Stimulated activated naive CD8-positive, alpha-beta T cell treated with anti-CD3 and anti-CD28 coated beads, Interleukin-15, Interleukin-2, amounts not matched to agents 100 U/mL and 50 U/mL, for 24 hours (primary cell): ENCODE measurements at regions not wholly inside any gene's neighbourhood (a gene's known extent, or its start where the extent isn't known, plus 50 kb on each side); places are given as distances from the start of the nearest gene placed in this dataset.
"Not testable (repeated sequence)": the region's sequence is repeated elsewhere in the genome, so short reads cannot be mapped to it uniquely, and the experiment has no call there.

Source experiments
- ATAC-seq: fragments of 150-1000 bp; cut with Tn5 transposase; one replicate; pipeline ENCODE4 v1.10.0; 2021
- DNase-seq: peaks from one replicate; pipeline ENCODE4 v3.0.0; 2021

DNA sequence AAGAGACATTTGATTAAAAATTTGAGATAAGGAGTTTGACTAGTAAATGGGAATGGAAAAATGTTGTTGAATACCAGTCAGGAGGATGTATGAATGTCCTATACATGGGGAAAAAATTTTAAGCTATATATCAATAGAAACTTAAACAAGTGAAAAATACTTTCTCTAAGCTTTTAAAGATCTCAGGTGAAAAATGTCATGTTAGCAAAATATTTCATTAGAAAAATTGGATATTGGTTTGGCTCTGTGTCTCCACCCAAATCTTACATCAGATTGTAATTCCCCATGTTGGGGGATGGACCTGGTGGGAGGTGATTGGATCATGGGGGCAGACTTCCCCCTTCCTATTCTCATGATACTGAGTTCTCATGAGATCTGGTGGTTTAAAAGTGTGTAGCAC is 279.6 kb upstream of the CADM2 start:
- ATAC-seq = no peak

DNA sequence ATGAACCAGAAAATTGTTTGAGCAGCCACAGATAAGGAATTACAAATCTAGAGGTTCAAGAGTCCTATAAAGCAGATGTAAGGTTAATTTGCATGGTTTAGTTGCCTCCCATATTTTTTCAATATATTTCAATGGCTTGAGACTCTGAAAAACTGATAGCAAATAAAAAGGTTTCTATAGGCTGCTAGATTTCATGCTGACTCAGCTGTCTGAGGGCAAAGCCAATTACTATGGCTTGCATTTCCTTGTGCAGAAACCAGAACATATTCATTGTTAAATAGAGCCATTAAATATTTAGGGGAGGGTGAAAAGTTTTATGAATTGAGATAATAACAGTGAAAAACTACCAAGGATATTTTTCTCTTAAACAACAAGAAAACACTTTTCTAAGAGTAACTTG is 278.1 kb upstream of the CADM2 start:
- DNase-seq (no peak), ATAC-seq (no peak)

More for the DNA sequence above, 279.6 kb upstream of the CADM2 start:
- no peak for DNase-seq

DNA sequence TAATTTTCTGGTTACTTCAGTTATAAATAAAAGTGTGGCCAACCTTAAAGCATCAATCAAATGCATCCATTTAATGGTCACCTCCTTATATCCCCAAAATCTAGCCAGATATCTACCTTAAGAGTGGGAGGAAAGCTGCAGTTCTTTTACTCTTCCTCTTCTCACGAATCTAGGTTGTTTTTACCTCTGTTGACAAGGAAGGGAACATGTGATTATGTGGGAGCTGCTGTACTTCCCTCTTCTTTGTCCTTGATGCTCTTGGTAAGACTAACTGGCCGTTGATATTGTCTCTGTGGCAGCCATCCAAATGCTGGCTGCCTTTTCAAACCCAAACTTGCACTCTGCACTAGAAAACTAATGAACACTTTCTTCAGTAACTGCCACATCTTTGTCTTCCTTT is 275.3 kb upstream of the CADM2 start:
- ATAC-seq (no peak), DNase-seq (no peak)

DNA sequence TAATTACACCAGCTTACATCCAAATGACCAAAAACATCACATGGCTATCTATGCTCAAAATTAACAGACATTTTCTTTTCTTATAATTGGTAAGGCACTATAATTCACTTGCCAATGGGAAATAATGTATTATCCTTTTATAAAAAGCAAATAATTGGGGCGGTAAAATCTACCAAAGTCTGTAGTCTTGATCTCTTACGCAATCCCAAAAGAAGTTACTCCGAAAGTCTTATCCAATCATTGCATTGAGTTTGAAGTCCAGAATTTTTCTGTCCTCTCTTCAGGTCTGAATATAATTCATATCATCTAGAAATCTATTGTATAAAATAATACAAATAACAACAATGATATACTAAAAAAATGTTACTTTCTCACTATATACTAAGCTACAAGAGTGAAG is 273.3 kb upstream of the CADM2 start:
- DNase-seq (no peak), ATAC-seq (no peak)

DNA sequence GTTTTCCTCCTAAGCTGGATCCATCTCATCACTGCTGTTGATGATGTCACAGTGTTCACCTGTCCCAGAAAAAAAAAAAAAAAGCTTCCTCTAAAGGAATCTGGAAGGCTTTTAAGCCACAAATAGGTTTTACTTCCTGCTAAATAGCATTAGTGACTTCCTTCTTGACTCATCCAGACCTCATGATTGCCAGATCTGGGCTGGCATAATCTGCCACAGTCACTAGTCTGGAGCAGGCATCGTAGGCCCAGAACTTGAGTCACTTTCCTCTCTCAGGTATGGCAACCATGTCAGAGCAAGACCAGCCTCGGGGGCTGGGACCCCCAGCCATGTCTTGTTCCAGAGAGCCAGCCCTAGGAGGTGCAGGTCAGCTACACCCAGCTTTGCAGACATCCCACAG is 266.5 kb upstream of the CADM2 start:
- DNase-seq = no peak

DNA sequence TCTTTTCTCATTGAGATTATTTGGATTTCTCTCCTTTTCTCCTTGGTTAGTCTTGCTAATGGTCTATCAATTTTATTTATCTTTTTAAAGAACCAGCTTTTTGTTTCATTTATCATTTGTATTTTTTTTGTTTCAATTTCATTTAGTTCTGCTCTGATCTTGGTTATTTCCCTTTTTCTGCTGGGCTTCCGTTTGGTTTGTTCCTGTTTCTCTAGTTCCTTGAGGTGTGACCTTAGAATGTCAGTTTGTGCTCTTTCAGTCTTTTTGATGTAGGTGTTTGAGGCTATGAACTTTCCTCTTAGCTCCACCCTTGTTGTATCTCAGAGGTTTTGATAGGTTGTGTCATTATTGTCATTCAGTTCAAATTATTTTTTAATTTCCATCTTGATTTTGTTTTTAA is 248.5 kb upstream of the CADM2 start:
- ATAC-seq, DNase-seq: not testable (repeated sequence)

More for the DNA sequence above, 266.5 kb upstream of the CADM2 start:
- no peak for ATAC-seq

DNA sequence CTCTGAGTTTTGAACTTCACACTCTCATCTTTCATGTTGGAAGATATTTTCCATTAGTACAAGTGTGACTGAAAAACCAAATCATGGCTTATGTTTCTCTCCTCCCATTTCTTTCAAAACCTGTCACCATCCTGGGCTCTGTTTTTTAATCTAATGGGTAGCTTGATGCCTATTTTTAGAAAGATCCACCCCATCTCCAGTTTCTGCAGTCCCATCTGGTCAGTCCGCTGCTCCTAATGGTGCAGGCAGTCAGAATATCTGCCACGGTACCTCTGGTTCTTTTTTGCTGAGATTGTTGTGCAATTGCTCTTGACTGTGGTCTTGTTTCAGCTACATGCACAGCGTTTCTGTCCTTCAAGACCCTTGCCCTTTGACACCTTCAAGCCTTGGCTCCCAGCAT is 240.9 kb upstream of the CADM2 start:
- ATAC-seq = no peak
- no peak for DNase-seq

DNA sequence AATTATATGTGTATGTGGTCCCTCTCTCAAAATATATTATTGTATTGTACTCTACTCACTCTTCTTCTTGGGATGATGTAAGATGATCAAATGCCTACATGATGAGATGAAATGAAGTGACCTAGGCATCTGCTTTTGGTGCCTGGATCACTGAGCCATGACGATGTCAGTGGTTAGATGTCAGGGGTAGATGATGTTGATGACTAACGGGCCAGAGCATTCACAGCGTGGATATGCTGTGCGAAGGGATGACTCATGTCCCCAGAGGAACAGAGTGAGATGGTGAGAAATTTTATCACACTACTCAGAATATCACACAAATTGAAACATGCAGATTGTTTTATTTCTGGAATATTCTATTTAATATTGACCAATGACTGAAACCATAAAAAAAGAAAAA is 233.9 kb upstream of the CADM2 start:
- no peak for ATAC-seq
- no peak for DNase-seq

DNA sequence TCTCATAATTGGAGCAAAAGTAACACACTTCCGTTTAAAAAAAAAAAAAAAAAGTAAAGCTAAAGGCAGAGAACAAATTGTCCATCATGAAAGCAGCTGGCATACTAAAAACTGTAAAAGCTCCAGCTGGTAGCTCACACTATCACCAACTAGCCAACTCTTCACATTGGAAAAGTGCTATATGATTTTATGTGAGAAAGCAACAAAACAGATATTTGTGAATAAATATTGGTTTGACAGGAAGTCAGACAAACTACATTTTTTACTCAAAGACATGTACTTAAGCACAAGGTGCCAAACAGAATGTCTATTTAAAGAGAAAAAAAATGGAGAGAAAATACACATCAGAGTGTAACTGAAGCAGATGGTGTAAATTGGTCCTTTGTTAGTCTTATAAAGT is 231.2 kb upstream of the CADM2 start:
- DNase-seq (no peak), ATAC-seq (no peak)

DNA sequence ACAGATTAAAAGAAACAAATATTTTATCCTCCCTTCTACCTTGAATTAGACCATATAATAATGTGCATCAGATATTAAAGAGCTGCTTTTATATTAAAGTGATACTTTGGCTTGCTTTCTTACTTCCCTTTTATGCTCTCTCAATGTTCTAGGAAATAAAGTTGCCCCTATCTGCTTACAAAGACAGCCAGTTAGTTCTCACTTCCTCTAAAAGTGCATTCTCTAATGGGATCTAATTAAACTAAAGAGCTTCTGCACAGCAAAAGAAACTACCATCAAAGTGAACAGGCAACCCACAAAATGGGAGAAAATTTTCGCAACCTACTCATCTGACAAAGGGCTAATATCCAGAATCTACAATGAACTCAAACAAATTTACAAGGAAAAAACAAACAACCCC is 224.1 kb upstream of the CADM2 start:
- not testable (repeated sequence) for DNase-seq, ATAC-seq

DNA sequence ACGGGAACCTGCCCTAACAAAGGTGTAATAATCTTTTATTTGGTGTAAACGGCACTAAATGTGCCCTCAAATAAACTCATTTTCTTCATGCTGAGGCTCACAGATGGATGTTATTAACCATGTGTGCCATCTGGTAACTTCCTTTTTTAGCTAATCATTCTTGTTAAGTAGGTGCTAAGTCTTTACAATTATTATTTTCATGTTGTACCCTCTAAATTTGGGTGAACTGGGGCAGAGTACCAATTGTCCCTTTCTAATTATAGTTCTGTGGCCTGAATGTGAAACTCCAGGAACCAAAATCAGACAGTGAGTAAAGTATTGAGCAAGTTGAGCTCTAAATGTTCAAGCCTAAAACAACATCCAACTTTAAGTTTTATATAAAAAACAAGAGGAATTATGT is 220.7 kb upstream of the CADM2 start:
- DNase-seq = no peak
- no peak for ATAC-seq

DNA sequence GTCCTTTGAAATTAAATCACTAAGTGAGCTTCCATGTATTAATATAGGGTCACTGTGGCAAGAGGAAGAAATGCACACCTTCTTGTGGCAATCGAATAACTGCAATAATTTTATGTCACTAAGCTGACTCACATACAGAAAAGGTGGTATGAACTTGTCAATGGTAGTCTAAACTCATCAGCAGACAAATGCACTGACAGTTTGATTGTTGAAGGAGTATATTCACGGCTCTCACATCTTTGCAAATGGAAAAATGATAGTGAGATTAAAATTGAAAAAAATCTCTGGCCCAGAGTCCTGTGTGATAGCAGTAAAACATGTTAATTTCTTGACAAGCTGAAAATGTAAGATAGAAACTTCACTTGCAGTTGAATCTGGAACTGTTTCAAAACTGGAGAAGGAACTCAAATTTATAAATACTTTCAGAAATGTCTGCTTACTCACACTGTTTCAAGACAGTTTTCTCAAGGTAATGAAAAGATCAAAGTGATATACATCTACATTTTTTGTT is 215.8 kb upstream of the CADM2 start:
- DNase-seq (no peak), ATAC-seq (no peak)

DNA sequence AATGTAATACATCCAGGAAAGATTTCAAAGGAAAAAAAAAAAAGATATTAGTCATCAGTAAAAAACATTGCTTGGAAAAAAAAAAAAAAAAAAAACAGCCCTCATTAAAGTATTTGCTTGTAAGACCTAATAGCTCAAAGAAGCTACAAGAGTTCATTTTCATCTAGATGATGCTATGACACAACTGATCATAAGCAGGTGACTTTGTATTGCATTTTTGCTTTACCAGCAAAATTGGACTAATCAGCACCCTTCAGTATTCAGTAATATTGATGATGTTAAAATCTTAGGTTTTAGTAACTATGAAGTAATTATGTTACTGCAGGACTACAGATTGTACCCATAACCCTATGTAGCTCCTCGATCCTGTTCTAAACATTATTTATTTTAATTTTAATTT is 214.7 kb upstream of the CADM2 start:
- DNase-seq (no peak), ATAC-seq (no peak)

DNA sequence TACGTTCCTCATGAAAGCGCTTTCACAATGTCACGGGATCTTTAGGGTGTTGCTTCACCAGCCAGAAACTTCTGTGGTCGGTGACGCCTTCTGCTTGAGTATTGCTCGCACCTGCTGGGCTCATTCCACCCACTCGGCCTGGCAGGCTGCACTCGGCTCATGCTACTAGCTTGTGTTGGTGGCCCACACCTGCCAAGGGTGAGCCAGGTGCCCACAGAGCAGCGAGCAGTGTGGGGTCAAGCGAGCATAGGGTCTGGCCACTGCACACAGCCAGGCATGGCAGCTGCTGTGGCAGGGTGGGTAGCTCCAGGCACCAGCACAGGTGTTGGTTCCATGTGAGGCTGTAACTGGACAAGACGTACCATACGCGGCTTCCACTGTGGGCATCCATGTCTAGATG is 202.9 kb upstream of the CADM2 start:
- no peak for DNase-seq
- no peak for ATAC-seq

DNA sequence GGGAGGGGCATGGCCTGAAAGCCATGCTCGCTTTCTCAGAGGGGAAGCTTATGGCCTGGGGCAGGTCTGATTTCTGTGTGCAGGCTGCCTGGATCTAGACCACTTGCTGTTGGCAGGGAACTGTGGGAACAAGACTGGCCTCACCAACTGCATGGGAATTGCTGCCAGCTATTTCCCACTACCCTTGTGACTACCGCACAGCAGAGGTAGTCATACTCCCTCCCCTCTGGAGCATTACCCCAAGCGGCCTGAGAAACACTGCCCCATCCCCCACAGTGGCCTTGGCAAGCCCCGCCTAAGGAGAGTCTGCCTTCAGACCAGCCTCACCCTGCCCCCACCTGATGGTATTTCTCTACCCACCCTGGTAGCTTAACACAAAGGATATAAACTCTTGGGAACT is 199.4 kb upstream of the CADM2 start:
- ATAC-seq = no peak
- DNase-seq = no peak

DNA sequence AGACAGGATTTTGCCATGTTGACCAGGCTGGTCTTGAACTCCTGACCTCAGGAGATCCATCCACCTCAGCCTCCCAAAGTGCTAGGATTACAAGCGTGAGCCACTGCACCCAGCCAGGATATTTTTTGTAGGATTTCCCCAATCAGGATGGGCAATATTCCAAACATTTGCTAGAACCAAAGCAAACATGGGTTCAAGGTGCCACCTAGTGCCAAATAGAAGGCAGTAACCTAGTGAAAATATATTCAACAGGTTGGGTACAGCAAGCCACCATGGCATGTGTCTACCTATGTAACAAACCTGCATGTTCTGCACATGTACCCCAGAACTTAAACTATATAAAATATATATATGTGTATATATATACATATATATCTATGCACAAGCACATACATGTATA is 185.9 kb upstream of the CADM2 start:
- ATAC-seq (no peak), DNase-seq (no peak)

DNA sequence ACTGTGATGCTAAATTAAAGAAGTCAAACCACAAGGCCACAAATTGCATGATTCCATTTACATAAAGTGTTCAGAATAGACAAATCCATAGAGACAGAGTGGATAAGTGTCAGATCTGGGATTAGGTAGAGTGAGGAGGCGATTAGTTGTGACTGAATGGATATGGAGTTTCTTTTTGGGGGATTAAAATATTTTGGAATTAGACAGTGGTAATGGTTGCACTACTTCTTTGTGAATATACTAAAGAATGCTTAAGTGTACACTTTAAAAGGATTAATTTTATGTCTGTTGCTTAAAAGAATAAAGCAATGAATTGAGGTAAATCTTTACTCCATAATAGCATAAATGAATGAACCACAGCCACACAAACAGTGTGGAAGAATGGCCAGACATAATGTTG is 175.5 kb upstream of the CADM2 start:
- ATAC-seq = no peak
- DNase-seq = no peak

DNA sequence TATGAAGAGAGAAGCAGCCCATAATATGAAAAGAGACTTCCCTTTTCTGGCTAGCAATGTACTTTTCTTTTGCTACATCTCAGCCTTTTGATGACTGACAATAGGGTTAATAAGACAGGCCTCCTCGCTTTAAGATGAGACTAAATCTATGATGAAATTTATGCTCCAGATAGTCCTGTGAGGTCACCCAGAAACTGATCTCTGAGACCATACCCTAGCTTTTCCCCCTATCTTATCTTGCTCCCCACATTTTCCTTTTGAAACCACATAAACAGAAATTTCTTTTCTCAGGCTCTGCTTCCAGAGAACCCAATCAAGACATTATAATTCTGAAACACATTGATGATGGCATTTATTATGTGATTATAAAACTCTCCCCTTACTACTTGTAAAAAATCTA is 168.8 kb upstream of the CADM2 start:
- ATAC-seq (no peak), DNase-seq (no peak)

DNA sequence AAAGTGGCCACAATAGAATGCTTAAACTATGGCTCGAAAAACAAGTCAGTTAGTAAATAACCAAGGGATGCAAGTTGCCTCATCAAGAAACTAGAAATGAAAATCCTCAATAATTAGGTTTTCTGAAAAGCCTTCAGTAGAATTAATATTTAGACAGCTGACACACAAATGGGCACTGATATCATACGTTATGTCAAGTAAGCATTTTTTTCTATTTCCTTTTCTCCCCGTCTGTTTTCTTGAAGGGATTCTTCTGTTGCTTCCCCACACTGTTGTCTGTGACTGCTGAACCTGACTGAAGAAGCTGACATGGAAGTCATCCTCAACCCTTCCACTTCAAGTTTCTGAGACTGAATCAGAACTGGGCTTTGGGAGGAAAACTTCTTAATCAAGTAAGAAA is 151.8 kb upstream of the CADM2 start:
- DNase-seq = no peak
- no peak for ATAC-seq

DNA sequence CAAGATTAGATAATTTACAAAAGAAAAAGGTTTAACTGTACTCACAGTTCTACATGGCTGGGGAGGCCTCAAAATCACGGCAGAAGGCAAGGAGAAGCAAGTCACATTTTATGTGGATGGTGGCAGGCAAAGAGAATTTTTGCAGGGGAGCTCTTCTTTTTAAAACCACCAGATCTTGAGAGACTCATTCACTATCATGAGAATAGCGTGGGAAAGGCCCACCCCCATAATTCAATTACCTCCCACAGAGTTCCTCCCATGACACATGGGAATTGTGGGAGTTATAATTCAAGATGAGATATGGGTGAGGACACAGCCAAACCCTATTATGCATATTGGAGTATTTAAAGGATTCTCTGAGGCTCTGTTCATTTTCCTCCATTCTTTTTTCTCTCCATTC is 138.7 kb upstream of the CADM2 start:
- DNase-seq = no peak

DNA sequence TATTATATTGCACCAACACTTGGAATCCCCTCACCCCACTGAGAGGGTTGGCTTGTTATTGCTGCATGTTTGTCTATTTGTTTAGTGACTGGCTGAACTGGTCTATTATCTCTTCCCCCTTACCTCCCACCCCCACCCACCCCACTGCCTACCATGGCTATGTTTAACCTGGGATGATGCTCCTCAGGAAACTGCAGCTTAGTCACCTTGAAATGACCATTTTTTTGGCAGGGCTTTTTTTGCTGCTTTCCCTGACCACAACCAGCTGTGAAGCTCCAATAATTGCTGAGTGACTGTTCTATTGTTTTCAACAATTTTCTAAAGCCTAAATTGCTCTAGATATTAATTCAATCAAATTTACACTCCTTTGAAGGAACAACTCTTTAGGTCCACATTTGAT is 137.9 kb upstream of the CADM2 start:
- DNase-seq = no peak
- ATAC-seq = no peak

More for the DNA sequence above, 138.7 kb upstream of the CADM2 start:
- ATAC-seq = no peak

DNA sequence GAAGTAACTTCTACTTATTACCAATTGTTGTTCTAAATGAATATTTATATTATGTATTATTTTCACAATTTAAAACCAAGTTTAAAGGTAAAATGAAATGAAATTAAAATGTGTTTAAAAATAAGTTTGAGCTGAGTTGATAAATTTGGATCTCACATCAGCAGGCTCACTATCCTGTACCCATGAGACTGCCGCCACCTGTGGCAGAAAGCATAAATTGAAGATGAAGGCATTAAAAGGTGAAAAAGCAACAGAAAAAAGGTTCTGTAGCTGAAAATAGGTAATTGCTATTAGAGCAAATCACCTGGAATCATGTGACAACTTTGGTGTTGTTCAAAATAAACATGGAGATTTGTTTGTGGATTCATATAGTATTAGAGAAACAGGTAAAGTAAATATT is 133.0 kb upstream of the CADM2 start:
- no peak for DNase-seq

DNA sequence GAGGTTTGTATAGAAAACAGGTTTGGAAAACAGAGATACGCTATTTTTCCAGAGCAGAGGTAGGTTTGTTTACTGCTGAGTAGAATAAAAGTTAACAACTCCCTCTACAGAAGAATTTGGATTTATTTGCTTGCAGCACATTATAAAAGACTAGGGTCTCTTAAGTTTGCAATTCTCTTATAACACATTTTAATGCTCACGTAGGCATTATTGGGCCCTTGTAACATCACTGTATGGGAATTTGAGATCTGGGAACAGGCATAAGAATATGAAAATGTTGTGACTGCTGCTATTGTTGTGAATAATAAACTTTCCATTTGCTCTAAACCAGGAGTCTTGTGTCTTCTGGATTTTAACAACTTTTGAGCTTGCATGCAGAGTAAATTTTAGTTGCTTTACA is 128.3 kb upstream of the CADM2 start:
- DNase-seq = no peak
- no peak for ATAC-seq

More for the DNA sequence above, 133.0 kb upstream of the CADM2 start:
- no peak for ATAC-seq

DNA sequence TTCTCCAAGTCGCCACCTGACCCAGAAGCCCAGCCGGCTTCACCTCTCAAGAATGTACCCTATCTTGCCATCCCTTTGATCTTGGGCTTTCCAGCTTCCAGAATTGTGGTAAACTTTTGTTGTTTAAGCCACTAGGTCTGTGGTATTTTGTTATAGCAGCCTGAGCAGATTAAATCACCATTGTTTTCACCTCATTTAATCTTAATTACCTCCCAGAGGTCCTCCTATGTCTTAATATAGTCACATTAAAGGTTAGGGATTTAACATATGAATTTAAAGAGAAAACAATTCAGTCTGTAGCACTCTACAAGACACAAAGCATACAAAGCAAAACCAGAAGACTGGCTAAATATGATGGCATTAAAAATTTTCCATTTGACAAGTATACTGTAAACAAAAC is 123.4 kb upstream of the CADM2 start:
- no peak for ATAC-seq
- no peak for DNase-seq

DNA sequence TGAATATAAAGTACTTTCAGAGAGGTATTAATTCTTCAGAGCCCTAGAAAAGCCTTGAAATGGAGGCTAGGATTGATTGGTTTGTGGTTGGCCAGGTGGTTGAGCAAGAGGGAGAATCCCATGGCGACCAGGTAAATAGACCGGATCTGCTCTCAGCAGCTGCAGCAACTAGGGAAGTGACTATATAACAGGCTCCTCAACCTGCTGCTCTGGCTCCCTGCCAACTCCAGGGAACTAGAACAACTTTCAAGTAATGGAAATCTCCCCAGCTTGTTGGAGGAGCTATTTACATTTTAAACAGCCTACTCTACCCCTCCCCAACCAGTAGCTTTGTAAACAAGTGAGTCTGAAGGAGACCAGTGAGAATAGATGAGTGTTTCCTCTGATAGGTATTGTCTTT is 121.8 kb upstream of the CADM2 start:
- ATAC-seq (no peak), DNase-seq (no peak)
